Cerebellar nuclear complex (tissue), 1 donor: ENCODE measurements at regions not wholly inside any gene's neighbourhood (a gene's known extent, or its start where the extent isn't known, plus 50 kb on each side); places are given as distances from the start of the nearest gene placed in this dataset.
"Not testable (repeated sequence)": the region's sequence is repeated elsewhere in the genome, so short reads cannot be mapped to it uniquely, and the experiment has no call there.

Experiments used
- DNase-seq, 2 experiments: peaks; one replicate each; lab custom pipeline; 2025; lab: John Stamatoyannopoulos, UW

GRCh38 chr1:227415115-227415790 is 97.0 kb upstream of the CDC42BPA start:
- no peak for DNase-seq

GRCh38 chr1:227411066-227411465 is 92.8 kb upstream of the CDC42BPA start:
- no peak for DNase-seq

- DNase-seq: not testable (repeated sequence)
These were observed 88.0 kb upstream of the CDC42BPA start for GRCh38 chr1:227406332-227406731.

GRCh38 chr1:227403535-227403934 is 85.2 kb upstream of the CDC42BPA start:
- DNase-seq: no peak

GRCh38 chr1:227401562-227402342 is 83.5 kb upstream of the CDC42BPA start:
- no peak for DNase-seq

GRCh38 chr1:227399152-227399730 is 80.9 kb upstream of the CDC42BPA start:
- no peak for DNase-seq

GRCh38 chr1:227397354-227397978 is 79.2 kb upstream of the CDC42BPA start:
- DNase-seq: no peak

- no peak for DNase-seq
These were observed 78.5 kb upstream of the CDC42BPA start for GRCh38 chr1:227396539-227397353.

GRCh38 chr1:227395426-227396028 is 77.2 kb upstream of the CDC42BPA start:
- DNase-seq: no peak

GRCh38 chr1:227392984-227393764 is 74.9 kb upstream of the CDC42BPA start:
- DNase-seq: no peak

- DNase-seq: no peak
These were observed 73.6 kb upstream of the CDC42BPA start for GRCh38 chr1:227391879-227392278.

- DNase-seq: no peak
These were observed 72.9 kb upstream of the CDC42BPA start for GRCh38 chr1:227391211-227391610.

- DNase-seq: no peak
These were observed 72.2 kb upstream of the CDC42BPA start for GRCh38 chr1:227390525-227390924.

- DNase-seq: no peak
These were observed 70.2 kb upstream of the CDC42BPA start for GRCh38 chr1:227388214-227389168.

- DNase-seq: no peak
These were observed 61.2 kb upstream of the CDC42BPA start for GRCh38 chr1:227379555-227379892.

- no peak for DNase-seq
These were observed 60.7 kb upstream of the CDC42BPA start for GRCh38 chr1:227378871-227379554.

GRCh38 chr1:227378181-227378580 is 59.9 kb upstream of the CDC42BPA start:
- no peak for DNase-seq

- DNase-seq: no peak
These were observed 56.6 kb upstream of the CDC42BPA start for GRCh38 chr1:227374846-227375245.

GRCh38 chr1:227372726-227373130 is 54.4 kb upstream of the CDC42BPA start:
- no peak for DNase-seq
